H9 (cell line): ENCODE measurements at regions not wholly inside any gene's neighbourhood (a gene's known extent, or its start where the extent isn't known, plus 50 kb on each side); places are given as distances from the start of the nearest gene placed in this dataset.

Source experiments
- DNase-seq: peaks from one replicate; pipeline ENCODE4 v3.0.0-alpha.2; 2017
- H2AFZ ChIP-seq: one replicate; pipeline ENCODE4 v1.6.1; 2013; ENCODE audit warnings: mild to moderate bottlenecking, low read length, control low read depth, moderate library complexity
- H2AK5ac ChIP-seq: 2 replicates; pipeline ENCODE4 v1.6.1; 2013; ENCODE audit warnings: low read length, control low read depth, mixed read lengths; ENCODE audit not compliant: insufficient read length
- H2BK120ac ChIP-seq: one replicate; pipeline ENCODE4 v1.6.1; 2013; ENCODE audit warnings: low read depth, mild to moderate bottlenecking, low read length, control low read depth, inconsistent platforms; ENCODE audit not compliant: poor library complexity, severe bottlenecking
- H2BK12ac ChIP-seq: 2 replicates; pipeline ENCODE4 v1.6.1; 2013; ENCODE audit warnings: low read length, control low read depth, mixed read lengths, low read depth; ENCODE audit not compliant: insufficient read length
- H2BK15ac ChIP-seq: 2 replicates; pipeline ENCODE4 v1.6.1; 2013; ENCODE audit warnings: low read depth, low read length, control low read depth
- H2BK20ac ChIP-seq: one replicate; pipeline ENCODE4 v1.6.1; 2013; ENCODE audit warnings: low read depth, mild to moderate bottlenecking, low read length, control low read depth, inconsistent platforms; ENCODE audit not compliant: poor library complexity, severe bottlenecking
- H2BK5ac ChIP-seq: 2 replicates; pipeline ENCODE4 v1.6.1; 2013; ENCODE audit warnings: low read length, control low read depth, mixed read lengths; ENCODE audit not compliant: insufficient read length
- H3K14ac ChIP-seq: 2 replicates; pipeline ENCODE4 v1.6.1; 2013; ENCODE audit warnings: low read length, control low read depth; ENCODE audit not compliant: insufficient read depth
- H3K18ac ChIP-seq: 2 replicates; pipeline ENCODE4 v1.6.1; 2013; ENCODE audit warnings: low read depth, mild to moderate bottlenecking, mixed read lengths, low read length, control low read depth; ENCODE audit not compliant: insufficient read length
- H3K23ac ChIP-seq: 2 replicates; pipeline ENCODE4 v1.6.1; 2013; ENCODE audit warnings: low read length, control low read depth, mixed read lengths, low read depth; ENCODE audit not compliant: insufficient read length
- H3K23me2 ChIP-seq: 2 replicates; pipeline ENCODE4 v1.6.1; 2013; ENCODE audit warnings: low read depth, mild to moderate bottlenecking, mixed read lengths, low read length, control low read depth; ENCODE audit not compliant: insufficient read length, poor library complexity, severe bottlenecking
- H3K27ac ChIP-seq: 2 replicates; pipeline ENCODE4 v1.5.1; 2013; ENCODE audit warnings: low read length, control low read depth, mixed read lengths, low read depth; ENCODE audit not compliant: insufficient read length
- H3K27me3 ChIP-seq: 2 replicates; pipeline ENCODE4 v1.6.1; 2013; ENCODE audit warnings: low read length, control low read depth, inconsistent platforms; ENCODE audit not compliant: insufficient read depth
- H3K4ac ChIP-seq: 2 replicates; pipeline ENCODE4 v1.6.1; 2013; ENCODE audit warnings: low read depth, mild to moderate bottlenecking, control low read depth, inconsistent platforms, low read length, moderate library complexity
- H3K4me1 ChIP-seq: 2 replicates; pipeline ENCODE4 v1.6.1; 2013; ENCODE audit warnings: low read length, control low read depth, inconsistent platforms; ENCODE audit not compliant: insufficient read depth
- H3K4me2 ChIP-seq: 2 replicates; pipeline ENCODE4 v1.6.1; 2013; ENCODE audit warnings: low read length, control low read depth, mixed read lengths; ENCODE audit not compliant: insufficient read length, insufficient read depth
- H3K56ac ChIP-seq: 2 replicates; pipeline ENCODE4 v1.6.1; 2013; ENCODE audit warnings: low read depth, mild to moderate bottlenecking, mixed read lengths, low read length, control low read depth; ENCODE audit not compliant: insufficient read length
- H3K79me1 ChIP-seq: 2 replicates; pipeline ENCODE4 v1.6.1; 2013; ENCODE audit warnings: low read depth, mild to moderate bottlenecking, moderate library complexity, low read length, control low read depth, inconsistent platforms; ENCODE audit not compliant: insufficient read depth, poor library complexity, severe bottlenecking
- H3K79me2 ChIP-seq: 2 replicates; pipeline ENCODE4 v1.6.1; 2013; ENCODE audit warnings: low read length, control low read depth, inconsistent platforms; ENCODE audit not compliant: insufficient read depth
- H3K9ac ChIP-seq: 2 replicates; pipeline ENCODE4 v1.6.1; 2013; ENCODE audit warnings: low read length, control low read depth, mixed read lengths; ENCODE audit not compliant: insufficient read length; ENCODE audit errors: extremely low read depth
- H3K9me3 ChIP-seq: one replicate; pipeline ENCODE4 v1.6.1; 2013; ENCODE audit warnings: low read depth, low read length, inconsistent platforms; ENCODE audit not compliant: control insufficient read depth
- H3T11ph ChIP-seq: one replicate; pipeline ENCODE4 v1.6.1; 2013; ENCODE audit warnings: mild to moderate bottlenecking, low read length, control low read depth, inconsistent platforms
- H4K20me1 ChIP-seq: one replicate; pipeline ENCODE4 v1.6.1; 2013; ENCODE audit not compliant: control insufficient read depth, insufficient read length, insufficient read depth
- H4K5ac ChIP-seq: 2 replicates; pipeline ENCODE4 v1.6.1; 2013; ENCODE audit warnings: low read depth, mild to moderate bottlenecking, mixed read lengths, low read length, control low read depth; ENCODE audit not compliant: insufficient read length
- H4K8ac ChIP-seq: replicated peaks from 2 replicates; pipeline ENCODE4 v1.6.1; 2013; ENCODE audit warnings: low read length, control low read depth, mixed read lengths, low read depth; ENCODE audit not compliant: insufficient read length
- H4K91ac ChIP-seq: 2 replicates; pipeline ENCODE4 v1.6.1; 2013; ENCODE audit warnings: low read depth, mild to moderate bottlenecking, moderate library complexity, mixed read lengths, low read length, control low read depth; ENCODE audit not compliant: insufficient read length
- H3K27ac Mint-ChIP-seq, 3 experiments: 2 replicates in 2 of 3; 3 replicates in 1 of 3; pipeline ENCODE4 v1.8.0; 2020 to 2021; ENCODE audit warnings: mixed read lengths in 3 of 3, mild to moderate bottlenecking in 1 of 3, moderate library complexity in 1 of 3
- H3K27me3 Mint-ChIP-seq: 2 replicates; pipeline ENCODE4 v1.8.0; 2021; ENCODE audit warnings: low read depth, mild to moderate bottlenecking, moderate library complexity, mixed read lengths
- H3K36me3 Mint-ChIP-seq, 3 experiments: 2 replicates in 2 of 3; 3 replicates in 1 of 3; pipeline ENCODE4 v1.8.0; 2020 to 2021; ENCODE audit warnings: low read depth in 3 of 3, mixed read lengths in 3 of 3; ENCODE audit not compliant: insufficient read depth in 1 of 3
- H3K4me1 Mint-ChIP-seq, 2 experiments: 2 replicates each; pipeline ENCODE4 v1.8.0; 2020; ENCODE audit warnings: mixed read lengths in 2 of 2
- H3K4me3 Mint-ChIP-seq, 2 experiments: 2 replicates in 1 of 2; 3 replicates in 1 of 2; pipeline ENCODE4 v1.8.0; 2020 to 2021; ENCODE audit warnings: mild to moderate bottlenecking in 2 of 2, mixed read lengths in 2 of 2, moderate library complexity in 1 of 2
- H3K9me3 Mint-ChIP-seq, 2 experiments: 2 replicates in 1 of 2; 3 replicates in 1 of 2; pipeline ENCODE4 v1.8.0; 2020; ENCODE audit warnings: mild to moderate bottlenecking in 2 of 2, mixed read lengths in 2 of 2, moderate library complexity in 1 of 2
- whole genome bisulfite sequencing: extraction: QIAGEN DNeasy Blood & Tissue Kit; methylation state at CpG from one replicate; pipeline ENCODE4 v1.1.7; 2013; ENCODE audit warnings: missing lambda C conversion rate, low lambda C conversion rate, mixed read lengths; ENCODE audit not compliant: insufficient read length; ENCODE audit errors: extremely low coverage; 5-methylcytosine and 5-hydroxymethylcytosine counted together
- TF ChIP-seq, protein P1 (sequence below): fragments of 200-600 bp; sonication (generic); conservative IDR thresholded peaks from 3 replicates; pipeline ENCODE4 v1.8.0; 2021; ENCODE audit warnings: antibody characterized with exemption, mild to moderate bottlenecking

DNA sequence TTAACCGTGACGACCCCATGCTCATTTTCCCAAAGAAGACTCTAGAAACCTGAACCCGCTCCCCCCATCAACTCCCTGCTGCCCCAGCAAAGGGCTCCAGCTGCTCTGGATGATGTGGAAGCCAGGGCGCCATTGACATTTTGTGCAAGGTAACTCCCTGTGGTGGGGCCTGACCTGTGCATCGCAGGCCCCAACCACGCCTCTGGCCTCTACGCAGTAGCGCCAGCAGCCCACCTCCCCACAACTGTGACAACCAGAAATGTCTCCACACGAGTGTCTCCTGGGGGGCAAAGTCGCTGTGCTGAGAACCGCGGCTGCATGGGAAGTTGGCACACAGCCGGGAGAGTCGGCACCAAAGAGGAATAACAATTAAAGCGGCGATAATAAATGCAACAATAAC, 86.9 kb upstream of the PRR5 start:
- Histone ChIP-seq H2BK5ac (no peak overlapping the region), H3K18ac (no peak overlapping the region), H3K9me3 (no peaks in the 10 kb centered on the region), H4K20me1 (peaks cover 2% of the 10 kb centered on the region), H2AFZ (no peak overlapping the region), H3K27ac (no peak overlapping the region), H3K4me1 (no peaks in the 10 kb centered on the region), H3K4ac (no peak overlapping the region), H4K5ac (no peak overlapping the region), H3K79me1 (no peaks in the 10 kb centered on the region), H2BK12ac (no peak overlapping the region), H2BK15ac (no peak overlapping the region), H2AK5ac (no peak overlapping the region), H3T11ph (no peak overlapping the region), H3K56ac (no peak overlapping the region), H3K27me3 (no peaks in the 10 kb centered on the region), H3K9ac (no peak overlapping the region), H4K91ac (no peak overlapping the region), H3K23me2 (no peaks in the 10 kb centered on the region), H3K14ac (no peak overlapping the region), H2BK120ac (no peak overlapping the region), H3K23ac (no peak overlapping the region), H4K8ac (no peak overlapping the region), H2BK20ac (no peak overlapping the region), H3K4me2 (no peak overlapping the region), H3K79me2 (no peaks in the 10 kb centered on the region)
- Mint-ChIP-seq H3K27ac (no peak overlapping the region), H3K4me1 (no peaks in the 10 kb centered on the region), H3K27me3 (peaks cover 12% of the 10 kb centered on the region), H3K9me3 (peaks cover 13 to 30% of the 10 kb centered on the region in 2 experiments), H3K4me3 (no peak overlapping the region), H3K36me3 (peaks cover 0 to 11% (median 5%) of the 10 kb centered on the region in 3 experiments; a peak in 5 of 7 replicates)
- TF ChIP-seq, protein P1, sequence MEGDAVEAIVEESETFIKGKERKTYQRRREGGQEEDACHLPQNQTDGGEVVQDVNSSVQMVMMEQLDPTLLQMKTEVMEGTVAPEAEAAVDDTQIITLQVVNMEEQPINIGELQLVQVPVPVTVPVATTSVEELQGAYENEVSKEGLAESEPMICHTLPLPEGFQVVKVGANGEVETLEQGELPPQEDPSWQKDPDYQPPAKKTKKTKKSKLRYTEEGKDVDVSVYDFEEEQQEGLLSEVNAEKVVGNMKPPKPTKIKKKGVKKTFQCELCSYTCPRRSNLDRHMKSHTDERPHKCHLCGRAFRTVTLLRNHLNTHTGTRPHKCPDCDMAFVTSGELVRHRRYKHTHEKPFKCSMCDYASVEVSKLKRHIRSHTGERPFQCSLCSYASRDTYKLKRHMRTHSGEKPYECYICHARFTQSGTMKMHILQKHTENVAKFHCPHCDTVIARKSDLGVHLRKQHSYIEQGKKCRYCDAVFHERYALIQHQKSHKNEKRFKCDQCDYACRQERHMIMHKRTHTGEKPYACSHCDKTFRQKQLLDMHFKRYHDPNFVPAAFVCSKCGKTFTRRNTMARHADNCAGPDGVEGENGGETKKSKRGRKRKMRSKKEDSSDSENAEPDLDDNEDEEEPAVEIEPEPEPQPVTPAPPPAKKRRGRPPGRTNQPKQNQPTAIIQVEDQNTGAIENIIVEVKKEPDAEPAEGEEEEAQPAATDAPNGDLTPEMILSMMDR, result no peak
- no peak for DNase-seq
- no CpG with 5 or more reads among the region's 16 CpGs for WGBS
